SK-N-SH treated with all-trans-retinoic acid at 6 μM for 48 hours (cell line): ENCODE measurements at regions not wholly inside any gene's neighbourhood (a gene's known extent, or its start where the extent isn't known, plus 50 kb on each side); places are given as distances from the start of the nearest gene placed in this dataset.

ENCODE experiments used
- ARNTL ChIP-seq: fragments of 450-650 bp; formaldehyde crosslinking; IDR thresholded peaks from 2 replicates; pipeline ENCODE4 v1.5.0; 2020; ENCODE audit warnings: low read depth, mild to moderate bottlenecking, moderate library complexity, borderline replicate concordance
- CREB5 ChIP-seq: fragments of 250-450 bp; sonication (Bioruptor Pico); IDR thresholded peaks from 2 replicates; pipeline ENCODE4 v1.5.1; 2020; ENCODE audit warnings: low read depth, mild to moderate bottlenecking, moderate library complexity
- OSR1 ChIP-seq: fragments of 250-450 bp; sonication (Bioruptor Pico); IDR thresholded peaks from 2 replicates; pipeline ENCODE4 v1.8.0; 2022; ENCODE audit warnings: moderate library complexity, mild to moderate bottlenecking, inconsistent platforms
- POU6F1 ChIP-seq: fragments of 250-450 bp; sonication (Bioruptor Pico); IDR thresholded peaks from 2 replicates; pipeline ENCODE4 v1.8.0; 2021; ENCODE audit warnings: low read depth, mild to moderate bottlenecking, moderate library complexity, borderline replicate concordance
- RARB ChIP-seq: fragments of 250-450 bp; sonication (Bioruptor Pico); IDR thresholded peaks from 2 replicates; pipeline ENCODE4 v1.8.0; 2021; ENCODE audit warnings: mild to moderate bottlenecking, moderate library complexity
- TCF4 ChIP-seq: fragments of 250-450 bp; sonication (Bioruptor Pico); IDR thresholded peaks from 2 replicates; pipeline ENCODE4 v1.8.0; 2021; ENCODE audit warnings: mild to moderate bottlenecking, moderate library complexity, borderline replicate concordance
- TOX ChIP-seq: fragments of 250-450 bp; sonication (Bioruptor Pico); IDR thresholded peaks from 2 replicates; pipeline ENCODE4 v1.8.0; 2021; ENCODE audit warnings: mild to moderate bottlenecking, moderate library complexity, borderline replicate concordance
- ZC3H10 ChIP-seq: fragments of 250-450 bp; sonication (Bioruptor Pico); IDR thresholded peaks from 2 replicates; pipeline ENCODE4 v1.5.1; 2021; ENCODE audit warnings: mild to moderate bottlenecking, moderate library complexity
- ZFP3 ChIP-seq: fragments of 250-450 bp; sonication (Bioruptor Pico); IDR thresholded peaks from 2 replicates; pipeline ENCODE4 v1.5.0; 2020; ENCODE audit warnings: mild to moderate bottlenecking, moderate library complexity
- ZNF565 ChIP-seq: fragments of 450-650 bp; formaldehyde crosslinking; conservative IDR thresholded peaks from 2 replicates; pipeline ENCODE4 v1.5.0; 2020; ENCODE audit warnings: low read depth, mild to moderate bottlenecking, moderate library complexity
- ZNF70 ChIP-seq: fragments of 450-650 bp; formaldehyde crosslinking; IDR thresholded peaks from 2 replicates; pipeline ENCODE4 v1.5.0; 2020; ENCODE audit warnings: mild to moderate bottlenecking, moderate library complexity
- ZNF8 ChIP-seq: fragments of 450-650 bp; formaldehyde crosslinking; IDR thresholded peaks from 2 replicates; pipeline ENCODE4 v1.5.0; 2020; ENCODE audit warnings: mild to moderate bottlenecking, moderate library complexity
- TF ChIP-seq, protein P1 (sequence below): fragments of 250-450 bp; sonication (Bioruptor Pico); IDR thresholded peaks from 2 replicates; pipeline ENCODE4 v1.8.0; 2020; ENCODE audit warnings: mild to moderate bottlenecking, moderate library complexity, borderline replicate concordance
- TF ChIP-seq, protein P2 (sequence below): fragments of 250-450 bp; sonication (Bioruptor Pico); IDR thresholded peaks from 2 replicates; pipeline ENCODE4 v1.5.1; 2021; ENCODE audit warnings: mild to moderate bottlenecking, moderate library complexity

DNA sequence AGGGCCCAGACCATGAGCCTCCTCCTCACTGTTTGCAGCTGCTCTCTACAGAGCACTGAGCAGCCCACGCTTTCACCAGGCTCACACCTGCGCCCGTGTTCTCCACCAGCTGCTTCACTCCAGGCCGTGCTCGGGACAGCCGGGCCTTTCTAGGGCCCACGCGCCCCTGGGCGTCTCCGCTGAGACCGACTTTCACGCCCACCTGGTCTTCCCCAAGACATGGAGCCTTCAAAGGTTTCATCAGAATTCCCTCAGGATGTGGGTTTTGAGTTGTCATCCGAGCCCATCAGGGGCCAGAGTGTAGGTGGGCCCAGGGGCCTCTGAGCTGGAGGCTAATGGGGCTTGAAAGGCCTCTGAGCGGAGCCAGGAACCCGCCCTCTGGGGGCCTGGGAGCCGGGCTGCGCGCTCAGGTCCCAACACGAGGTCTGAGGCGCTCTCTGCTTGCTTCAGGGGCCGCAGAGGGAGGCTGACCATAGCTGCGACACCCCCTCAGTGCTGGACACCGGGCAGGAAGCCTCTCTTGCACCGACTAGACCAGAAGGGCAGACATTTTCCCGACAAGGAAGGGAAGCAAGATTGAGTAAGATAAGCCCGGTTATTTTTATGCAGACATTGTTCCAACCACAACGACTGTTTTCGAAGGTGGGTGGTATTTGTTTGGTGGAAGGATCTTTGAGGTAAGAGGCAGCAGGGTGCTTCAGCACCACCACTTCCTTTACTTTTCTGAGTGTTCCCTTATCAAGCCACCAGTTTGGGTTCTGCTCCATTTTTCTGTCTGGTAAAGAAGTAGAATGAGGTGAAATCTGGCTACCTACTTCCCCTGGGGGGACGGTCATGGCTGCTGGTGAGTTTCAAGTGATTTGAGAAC is 125.0 kb upstream of the FUT8 start:
- TF ChIP-seq POU6F1 (CRISPR knock-in tag) (no peak), OSR1 (CRISPR knock-in tag) (no peak), TOX (CRISPR knock-in tag) (no peak), RARB (CRISPR knock-in tag) (no peak), ZFP3 (CRISPR knock-in tag) (no peak), CREB5 (no peak), ARNTL (no peak), ZNF70 (CRISPR knock-in tag) (no peak), ZNF565 (CRISPR knock-in tag) (no peak), ZNF8 (CRISPR knock-in tag) (no peak), TCF4 (CRISPR knock-in tag) (no peak), ZC3H10 (CRISPR knock-in tag) (no peak)
- TF ChIP-seq, protein P1, sequence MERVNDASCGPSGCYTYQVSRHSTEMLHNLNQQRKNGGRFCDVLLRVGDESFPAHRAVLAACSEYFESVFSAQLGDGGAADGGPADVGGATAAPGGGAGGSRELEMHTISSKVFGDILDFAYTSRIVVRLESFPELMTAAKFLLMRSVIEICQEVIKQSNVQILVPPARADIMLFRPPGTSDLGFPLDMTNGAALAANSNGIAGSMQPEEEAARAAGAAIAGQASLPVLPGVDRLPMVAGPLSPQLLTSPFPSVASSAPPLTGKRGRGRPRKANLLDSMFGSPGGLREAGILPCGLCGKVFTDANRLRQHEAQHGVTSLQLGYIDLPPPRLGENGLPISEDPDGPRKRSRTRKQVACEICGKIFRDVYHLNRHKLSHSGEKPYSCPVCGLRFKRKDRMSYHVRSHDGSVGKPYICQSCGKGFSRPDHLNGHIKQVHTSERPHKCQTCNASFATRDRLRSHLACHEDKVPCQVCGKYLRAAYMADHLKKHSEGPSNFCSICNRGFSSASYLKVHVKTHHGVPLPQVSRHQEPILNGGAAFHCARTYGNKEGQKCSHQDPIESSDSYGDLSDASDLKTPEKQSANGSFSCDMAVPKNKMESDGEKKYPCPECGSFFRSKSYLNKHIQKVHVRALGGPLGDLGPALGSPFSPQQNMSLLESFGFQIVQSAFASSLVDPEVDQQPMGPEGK (CRISPR knock-in tag) = no peak
- TF ChIP-seq, protein P2, sequence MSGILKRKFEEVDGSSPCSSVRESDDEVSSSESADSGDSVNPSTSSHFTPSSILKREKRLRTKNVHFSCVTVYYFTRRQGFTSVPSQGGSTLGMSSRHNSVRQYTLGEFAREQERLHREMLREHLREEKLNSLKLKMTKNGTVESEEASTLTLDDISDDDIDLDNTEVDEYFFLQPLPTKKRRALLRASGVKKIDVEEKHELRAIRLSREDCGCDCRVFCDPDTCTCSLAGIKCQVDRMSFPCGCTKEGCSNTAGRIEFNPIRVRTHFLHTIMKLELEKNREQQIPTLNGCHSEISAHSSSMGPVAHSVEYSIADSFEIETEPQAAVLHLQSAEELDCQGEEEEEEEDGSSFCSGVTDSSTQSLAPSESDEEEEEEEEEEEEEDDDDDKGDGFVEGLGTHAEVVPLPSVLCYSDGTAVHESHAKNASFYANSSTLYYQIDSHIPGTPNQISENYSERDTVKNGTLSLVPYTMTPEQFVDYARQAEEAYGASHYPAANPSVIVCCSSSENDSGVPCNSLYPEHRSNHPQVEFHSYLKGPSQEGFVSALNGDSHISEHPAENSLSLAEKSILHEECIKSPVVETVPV (CRISPR knock-in tag) = no peak
